ENCODE measurements at regions not wholly inside any gene's neighbourhood (a gene's known extent, or its start where the extent isn't known, plus 50 kb on each side); places are given as distances from the start of the nearest gene placed in this dataset.

DNA sequence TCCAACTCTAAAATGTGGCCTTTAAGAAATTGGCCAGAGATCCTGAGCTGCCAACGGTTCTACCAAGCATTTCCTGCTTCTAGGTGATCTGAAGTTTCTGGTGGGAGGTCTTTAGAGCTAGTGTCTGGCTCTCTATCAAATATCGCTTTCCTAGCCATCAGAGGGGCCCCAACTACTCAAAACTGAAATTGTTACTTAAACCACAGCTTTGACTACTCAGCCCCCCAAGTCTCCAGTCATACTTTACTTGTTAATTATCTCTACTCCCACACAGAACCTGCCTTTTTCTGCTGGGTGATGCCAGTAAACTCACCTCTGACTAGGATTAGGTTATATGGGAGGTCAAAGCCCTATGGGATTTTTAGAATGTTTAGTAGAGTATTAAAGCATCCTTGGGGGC, 95.1 kb downstream of the FASLG start:
- TF ChIP-seq POLR2A (IDR thresholded peaks at IDR 0.05; ENCODE audit: borderline replicate concordance, extremely low read depth, insufficient read depth, insufficient read length) (no peak), EZH2 (IDR thresholded peaks at IDR 0.05) (no peak), ZFX (IDR thresholded peaks at IDR 0.05) (no peak), JUND (IDR thresholded peaks at IDR 0.05) (no peak), SRF (IDR thresholded peaks at IDR 0.05; ENCODE audit: low read depth) (no peak), RAD21 (IDR thresholded peaks at IDR 0.05; ENCODE audit: low read depth) (no peak), ATF3 (IDR thresholded peaks at IDR 0.05) (no peak)
- TF ChIP-seq, protein P1, sequence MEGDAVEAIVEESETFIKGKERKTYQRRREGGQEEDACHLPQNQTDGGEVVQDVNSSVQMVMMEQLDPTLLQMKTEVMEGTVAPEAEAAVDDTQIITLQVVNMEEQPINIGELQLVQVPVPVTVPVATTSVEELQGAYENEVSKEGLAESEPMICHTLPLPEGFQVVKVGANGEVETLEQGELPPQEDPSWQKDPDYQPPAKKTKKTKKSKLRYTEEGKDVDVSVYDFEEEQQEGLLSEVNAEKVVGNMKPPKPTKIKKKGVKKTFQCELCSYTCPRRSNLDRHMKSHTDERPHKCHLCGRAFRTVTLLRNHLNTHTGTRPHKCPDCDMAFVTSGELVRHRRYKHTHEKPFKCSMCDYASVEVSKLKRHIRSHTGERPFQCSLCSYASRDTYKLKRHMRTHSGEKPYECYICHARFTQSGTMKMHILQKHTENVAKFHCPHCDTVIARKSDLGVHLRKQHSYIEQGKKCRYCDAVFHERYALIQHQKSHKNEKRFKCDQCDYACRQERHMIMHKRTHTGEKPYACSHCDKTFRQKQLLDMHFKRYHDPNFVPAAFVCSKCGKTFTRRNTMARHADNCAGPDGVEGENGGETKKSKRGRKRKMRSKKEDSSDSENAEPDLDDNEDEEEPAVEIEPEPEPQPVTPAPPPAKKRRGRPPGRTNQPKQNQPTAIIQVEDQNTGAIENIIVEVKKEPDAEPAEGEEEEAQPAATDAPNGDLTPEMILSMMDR (IDR thresholded peaks at IDR 0.05 in 2 of 3, conservative IDR thresholded peaks at IDR 0.05 in 1 of 3; ENCODE audit: borderline replicate concordance in 1 of 3, insufficient read depth in 1 of 3, low read depth in 2 of 3, low read length in 2 of 3) = no peak
